Fibroblast of mammary gland (primary cell): ENCODE measurements at regions not wholly inside any gene's neighbourhood (a gene's known extent, or its start where the extent isn't known, plus 50 kb on each side); places are given as distances from the start of the nearest gene placed in this dataset.

Source experiments
- DNase-seq: peaks from one replicate; pipeline ENCODE4 v3.0.0-alpha.2; 2010; ENCODE audit warnings: low read depth
- H3K4me3 ChIP-seq: 2 replicates; pipeline ENCODE4 v1.5.1; 2011; ENCODE audit warnings: low read depth, mild to moderate bottlenecking, low read length, moderate library complexity; ENCODE audit not compliant: control insufficient read depth
- TF ChIP-seq, protein P1 (sequence below): conservative IDR thresholded peaks from 2 replicates; pipeline ENCODE4 v1.5.1; 2011; ENCODE audit warnings: low read depth, low read length, inconsistent platforms; ENCODE audit not compliant: control insufficient read depth, insufficient read depth

DNA sequence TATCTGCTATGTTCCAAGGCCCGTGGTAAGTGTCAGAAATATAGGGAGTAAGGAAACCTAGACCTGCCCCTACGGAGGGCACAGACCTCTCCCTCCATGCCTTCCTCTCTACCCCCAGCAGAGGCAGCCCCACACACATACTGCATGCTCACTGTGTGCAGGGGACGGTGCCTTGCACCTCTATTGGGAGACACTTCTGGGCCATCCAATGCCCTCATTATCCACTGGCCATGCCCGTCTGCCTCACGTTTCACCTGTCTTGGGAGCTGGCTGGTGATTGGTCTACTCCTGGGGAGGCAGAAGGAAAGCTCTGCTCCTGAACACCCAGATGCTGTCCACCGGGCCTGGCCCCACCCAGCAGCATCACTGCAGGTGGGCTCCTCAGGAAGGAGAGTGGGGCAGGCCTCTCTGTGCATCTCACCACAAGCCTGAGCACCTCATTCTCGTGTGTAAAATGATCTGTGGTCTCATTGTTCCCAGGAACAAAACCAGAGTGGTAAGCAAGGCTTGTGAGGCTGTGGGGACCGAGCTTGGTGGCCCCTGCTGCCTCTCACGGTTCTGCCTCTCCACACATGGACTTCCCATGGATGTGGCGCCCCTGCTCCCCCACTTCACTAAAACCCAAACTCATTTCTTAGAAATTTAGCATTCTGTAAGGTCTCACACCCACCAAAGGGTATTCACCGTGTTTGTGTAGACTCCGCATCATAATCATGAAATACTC is 312.5 kb upstream of the HS6ST1 start:
- H3K4me3 ChIP-seq = no peak overlapping the region
- TF ChIP-seq, protein P1, sequence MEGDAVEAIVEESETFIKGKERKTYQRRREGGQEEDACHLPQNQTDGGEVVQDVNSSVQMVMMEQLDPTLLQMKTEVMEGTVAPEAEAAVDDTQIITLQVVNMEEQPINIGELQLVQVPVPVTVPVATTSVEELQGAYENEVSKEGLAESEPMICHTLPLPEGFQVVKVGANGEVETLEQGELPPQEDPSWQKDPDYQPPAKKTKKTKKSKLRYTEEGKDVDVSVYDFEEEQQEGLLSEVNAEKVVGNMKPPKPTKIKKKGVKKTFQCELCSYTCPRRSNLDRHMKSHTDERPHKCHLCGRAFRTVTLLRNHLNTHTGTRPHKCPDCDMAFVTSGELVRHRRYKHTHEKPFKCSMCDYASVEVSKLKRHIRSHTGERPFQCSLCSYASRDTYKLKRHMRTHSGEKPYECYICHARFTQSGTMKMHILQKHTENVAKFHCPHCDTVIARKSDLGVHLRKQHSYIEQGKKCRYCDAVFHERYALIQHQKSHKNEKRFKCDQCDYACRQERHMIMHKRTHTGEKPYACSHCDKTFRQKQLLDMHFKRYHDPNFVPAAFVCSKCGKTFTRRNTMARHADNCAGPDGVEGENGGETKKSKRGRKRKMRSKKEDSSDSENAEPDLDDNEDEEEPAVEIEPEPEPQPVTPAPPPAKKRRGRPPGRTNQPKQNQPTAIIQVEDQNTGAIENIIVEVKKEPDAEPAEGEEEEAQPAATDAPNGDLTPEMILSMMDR = no peak
- no peak for DNase-seq

DNA sequence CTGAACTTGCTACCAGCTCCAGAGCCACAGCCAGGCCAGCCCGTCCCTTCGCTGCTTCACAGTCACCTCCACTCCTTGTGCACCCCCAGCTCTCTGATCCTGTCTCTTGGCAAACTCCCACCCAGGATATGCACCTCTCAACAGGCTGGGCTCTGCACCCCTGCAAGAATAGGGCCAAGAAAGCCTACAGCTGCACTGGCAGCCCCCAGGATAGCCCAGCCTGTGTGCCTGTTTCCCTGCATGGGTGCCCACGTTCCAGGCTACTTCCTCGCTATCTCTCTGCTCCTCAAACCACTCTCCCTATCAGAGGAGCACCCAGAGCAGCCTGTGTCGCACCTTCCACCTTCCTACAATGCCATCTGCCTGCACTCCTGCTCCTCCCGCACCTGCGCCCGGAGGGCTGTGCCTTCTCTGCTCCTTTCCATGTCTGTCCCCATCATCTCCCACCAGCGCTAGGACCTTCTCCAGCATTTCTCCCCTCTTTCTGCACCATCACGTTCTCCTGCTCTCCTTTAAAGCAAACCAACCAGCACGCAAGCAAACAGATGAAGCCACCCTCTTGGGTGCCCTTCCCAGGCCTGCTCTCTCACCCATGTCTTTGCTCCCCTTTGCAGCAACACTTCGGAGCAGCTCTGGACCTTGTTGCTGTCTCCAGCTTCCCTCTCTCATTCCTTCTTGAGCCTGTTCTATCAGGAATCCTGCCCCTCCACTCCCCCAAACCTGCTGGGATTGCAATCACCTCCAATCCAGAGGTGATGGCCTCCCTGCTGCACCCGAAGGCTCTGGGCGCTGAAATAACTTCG is 313.2 kb upstream of the HS6ST1 start:
- TF ChIP-seq, protein P1 = no peak
- no peak overlapping the region for H3K4me3 ChIP-seq
- DNase-seq = no peak

DNA sequence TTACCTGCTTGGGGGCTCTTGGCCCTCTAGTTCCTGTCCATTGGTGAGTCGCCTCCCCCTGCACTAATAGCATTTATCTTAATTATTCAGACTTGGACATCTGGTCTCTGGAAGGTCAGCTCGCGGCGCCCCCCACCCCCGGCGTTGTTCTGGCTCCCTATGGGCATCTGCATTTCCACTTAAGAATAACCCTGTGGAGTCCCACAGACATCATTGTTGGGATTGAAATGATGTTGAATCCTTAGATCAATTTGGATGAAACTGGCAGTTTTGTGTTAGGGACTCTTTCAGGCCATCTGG is 313.8 kb upstream of the HS6ST1 start:
- TF ChIP-seq, protein P1 = no peak
- no peak overlapping the region for H3K4me3 ChIP-seq
- no peak for DNase-seq

DNA sequence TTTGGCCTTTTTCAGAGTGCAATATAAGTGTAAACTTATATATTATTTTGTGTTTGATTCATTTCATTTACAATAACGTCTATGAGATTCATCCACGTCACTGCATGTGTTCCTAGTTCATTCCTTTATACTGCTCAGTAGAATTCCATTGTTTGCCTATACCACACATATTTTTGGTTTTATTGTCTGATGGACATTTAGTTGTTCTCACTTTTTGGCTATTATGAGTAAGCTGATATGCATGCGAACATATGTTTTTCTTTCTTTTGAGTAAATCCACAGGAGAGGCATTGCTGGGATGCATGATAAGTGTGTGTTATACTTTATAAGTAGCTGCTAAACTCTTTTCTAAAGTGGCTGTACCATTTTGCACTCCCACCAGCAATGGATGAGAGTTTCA is 314.8 kb upstream of the HS6ST1 start:
- H3K4me3 ChIP-seq = no peak overlapping the region
- DNase-seq = peak; percentile 55
- TF ChIP-seq, protein P1 = no peak

DNA sequence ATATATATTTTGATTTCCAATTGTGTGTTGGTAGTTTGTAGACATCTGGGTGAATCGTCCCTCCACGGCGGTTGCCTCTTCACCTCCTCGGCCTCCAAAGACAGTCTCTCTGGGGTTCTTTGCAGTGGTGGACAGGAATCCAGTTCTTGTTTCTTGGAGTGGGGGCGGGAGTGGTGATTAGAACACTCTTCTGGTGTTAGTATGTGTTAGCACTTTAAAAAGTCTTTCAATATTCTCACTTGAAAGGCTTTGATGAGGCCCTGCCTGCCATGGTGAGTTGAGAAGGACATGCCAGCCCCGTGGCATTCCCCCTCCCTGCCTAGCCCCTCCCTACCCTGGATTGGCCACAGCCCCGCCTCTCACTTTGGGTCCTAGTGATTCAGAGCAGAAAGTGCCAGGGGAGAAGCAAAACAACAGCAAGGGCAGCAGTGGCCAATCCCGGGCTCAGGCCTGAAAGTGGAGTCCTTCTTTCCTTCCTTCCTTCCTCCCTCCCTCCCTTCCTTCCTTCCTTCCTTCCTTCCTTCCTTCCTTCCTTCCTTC is 316.8 kb upstream of the HS6ST1 start:
- DNase-seq = peak; percentile 26
- no peak overlapping the region for H3K4me3 ChIP-seq
- TF ChIP-seq, protein P1 = no peak

DNA sequence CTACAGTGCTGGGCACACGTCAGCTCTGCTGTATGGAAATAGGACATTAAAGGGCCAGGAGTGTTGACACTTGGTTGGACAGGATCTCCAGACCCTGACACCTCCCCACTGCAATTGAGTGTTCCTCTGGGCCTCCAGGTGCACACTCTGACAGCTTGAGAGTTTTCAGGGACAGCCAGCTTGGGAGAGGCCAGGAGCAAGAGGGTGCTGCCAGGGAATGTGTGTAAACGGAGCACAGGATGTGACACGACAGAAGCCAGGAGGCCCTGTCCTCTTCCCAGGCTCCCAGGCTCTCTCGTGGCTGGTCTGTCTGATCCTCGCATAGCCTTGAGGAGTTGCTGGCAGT is 318.1 kb upstream of the HS6ST1 start:
- TF ChIP-seq, protein P1 = no peak
- DNase-seq = no peak

More for the DNA sequence above, 318.1 kb upstream of the HS6ST1 start:
- no peak overlapping the region for H3K4me3 ChIP-seq
